ENCODE measurements at regions not wholly inside any gene's neighbourhood (a gene's known extent, or its start where the extent isn't known, plus 50 kb on each side); places are given as distances from the start of the nearest gene placed in this dataset.

DNA sequence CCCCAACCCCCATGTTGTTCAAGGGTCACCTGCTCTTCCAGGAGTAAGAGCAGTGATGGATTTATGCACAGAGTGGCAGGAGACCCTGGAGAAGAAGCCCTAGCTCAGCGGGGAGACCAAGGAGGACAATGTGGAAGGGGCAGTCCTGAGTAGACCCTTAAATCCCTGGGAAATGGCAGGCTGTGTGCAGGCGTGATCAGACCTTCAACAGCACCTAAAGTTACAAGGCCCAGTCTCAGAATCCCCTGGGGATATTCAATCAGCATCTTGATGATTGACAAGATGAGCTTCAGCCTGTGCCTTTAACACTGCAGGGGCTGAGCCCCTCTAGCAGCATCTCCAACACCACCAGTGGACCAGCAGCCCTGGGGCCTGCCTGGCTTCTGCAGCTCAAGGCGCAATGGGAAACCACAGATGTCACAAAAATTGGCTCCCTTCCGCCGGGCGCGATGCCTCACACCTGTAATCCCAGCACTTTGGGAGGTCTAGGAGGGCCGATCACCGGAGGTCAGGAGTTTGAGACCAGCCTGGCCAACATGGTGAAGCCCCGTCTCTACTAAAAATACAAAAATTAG, 60.4 kb downstream of the IRF2BP2 start:
- in situ Hi-C loops (cut with MboI; ENCODE audit: low pct_ligation_motif_present in 1 of 4, low pct_unique_long_range_greater_than_20kb in 1 of 4, low sequenced_read_pairs in 3 of 4) (loop anchor here in 1 of 4 donors (10.0 kb wide), 1 partner anchor 45 kb away; no protein-coding TSS in a partner anchor), intact Hi-C loops (cut with DNase I; ENCODE audit: low total_unique reads) (no loop called here)
- no peak overlapping the region for H3K27ac ChIP-seq
- no peaks in the 10 kb centered on the region for H3K9me3 ChIP-seq
- H3K36me3 ChIP-seq, result no peaks in the 10 kb centered on the region
- H3K4me3 ChIP-seq, result no peak overlapping the region
- DNase-seq, result no peak
- no peak for TF ChIP-seq EP300 (IDR thresholded peaks at IDR 0.05; ENCODE audit: low read depth)
- TF ChIP-seq POLR2AphosphoS5 (IDR thresholded peaks at IDR 0.05), result no peak
- no peak for TF ChIP-seq POLR2A (IDR thresholded peaks at IDR 0.05)
- TF ChIP-seq, protein P1, sequence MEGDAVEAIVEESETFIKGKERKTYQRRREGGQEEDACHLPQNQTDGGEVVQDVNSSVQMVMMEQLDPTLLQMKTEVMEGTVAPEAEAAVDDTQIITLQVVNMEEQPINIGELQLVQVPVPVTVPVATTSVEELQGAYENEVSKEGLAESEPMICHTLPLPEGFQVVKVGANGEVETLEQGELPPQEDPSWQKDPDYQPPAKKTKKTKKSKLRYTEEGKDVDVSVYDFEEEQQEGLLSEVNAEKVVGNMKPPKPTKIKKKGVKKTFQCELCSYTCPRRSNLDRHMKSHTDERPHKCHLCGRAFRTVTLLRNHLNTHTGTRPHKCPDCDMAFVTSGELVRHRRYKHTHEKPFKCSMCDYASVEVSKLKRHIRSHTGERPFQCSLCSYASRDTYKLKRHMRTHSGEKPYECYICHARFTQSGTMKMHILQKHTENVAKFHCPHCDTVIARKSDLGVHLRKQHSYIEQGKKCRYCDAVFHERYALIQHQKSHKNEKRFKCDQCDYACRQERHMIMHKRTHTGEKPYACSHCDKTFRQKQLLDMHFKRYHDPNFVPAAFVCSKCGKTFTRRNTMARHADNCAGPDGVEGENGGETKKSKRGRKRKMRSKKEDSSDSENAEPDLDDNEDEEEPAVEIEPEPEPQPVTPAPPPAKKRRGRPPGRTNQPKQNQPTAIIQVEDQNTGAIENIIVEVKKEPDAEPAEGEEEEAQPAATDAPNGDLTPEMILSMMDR (IDR thresholded peaks at IDR 0.05), result no peak
- no peaks in the 10 kb centered on the region for H3K27me3 ChIP-seq
- peaks cover 14 to 19% (median 17%) of the 10 kb centered on the region in 4 donors for H3K4me1 ChIP-seq
- 98% methylated on average over 10 of the region's 10 CpGs; no CpG with 5 or more reads in 1 of the 2 donors for WGBS, 2 donors (ENCODE audit: low coverage in 1 of 2)

- Histone ChIP-seq H3K9me3 (no peaks in the 10 kb centered on the region), H3K36me3 (no peaks in the 10 kb centered on the region), H3K4me3 (no peak overlapping the region), H3K27ac (no peak overlapping the region), H3K27me3 (no peaks in the 10 kb centered on the region), H3K4me1 (peaks cover 26 to 36% (median 32%) of the 10 kb centered on the region in 4 donors)
- DNase-seq, result no peak
- intact Hi-C loops (cut with DNase I; ENCODE audit: low total_unique reads), result no loop called here
- TF ChIP-seq EP300 (IDR thresholded peaks at IDR 0.05; ENCODE audit: low read depth) (no peak), POLR2AphosphoS5 (IDR thresholded peaks at IDR 0.05) (no peak), POLR2A (IDR thresholded peaks at IDR 0.05) (no peak)
- TF ChIP-seq, protein P1 (IDR thresholded peaks at IDR 0.05), result no peak
- 76 to 96% methylated on average over 4 to 6 of the region's 6 CpGs for WGBS, 2 donors (ENCODE audit: low coverage in 1 of 2)
- in situ Hi-C loops (cut with MboI; ENCODE audit: low pct_ligation_motif_present in 1 of 4, low pct_unique_long_range_greater_than_20kb in 1 of 4, low sequenced_read_pairs in 3 of 4), result loop anchor here in 1 of 4 donors (10.0 kb wide), 1 partner anchor 48 kb away; no protein-coding TSS in a partner anchor
Measured at GRCh38 chr1:234546890-234547788, 62.8 kb downstream of the IRF2BP2 start.

- peaks cover 26 to 39% (median 33%) of the 10 kb centered on the region in 4 donors for H3K4me1 ChIP-seq
- H3K9me3 ChIP-seq, result no peaks in the 10 kb centered on the region
- H3K27ac ChIP-seq, result peak overlapping the region in 3 of 4 donors; percentile 72 to 93 (median 84)
- no peaks in the 10 kb centered on the region for H3K36me3 ChIP-seq
- 80 to 91% methylated on average over 6 to 7 of the region's 7 CpGs for WGBS, 2 donors (ENCODE audit: low coverage in 1 of 2)
- H3K27me3 ChIP-seq, result no peaks in the 10 kb centered on the region
- intact Hi-C loops (cut with DNase I; ENCODE audit: low total_unique reads), result no loop called here
- DNase-seq, result no peak
- no peak overlapping the region for H3K4me3 ChIP-seq
- in situ Hi-C loops (cut with MboI; ENCODE audit: low pct_ligation_motif_present in 1 of 4, low pct_unique_long_range_greater_than_20kb in 1 of 4, low sequenced_read_pairs in 3 of 4), result loop anchor here in 1 of 4 donors (10.0 kb wide), 1 partner anchor 48 kb away; no protein-coding TSS in a partner anchor
- TF ChIP-seq EP300 (IDR thresholded peaks at IDR 0.05; ENCODE audit: low read depth) (no peak), POLR2AphosphoS5 (IDR thresholded peaks at IDR 0.05) (no peak), POLR2A (IDR thresholded peaks at IDR 0.05) (no peak)
- TF ChIP-seq, protein P1 (IDR thresholded peaks at IDR 0.05), result no peak
Measured at GRCh38 chr1:234546387-234546704, 63.6 kb downstream of the IRF2BP2 start.
